GM12874 (cell line): ENCODE measurements at regions not wholly inside any gene's neighbourhood (a gene's known extent, or its start where the extent isn't known, plus 50 kb on each side); places are given as distances from the start of the nearest gene placed in this dataset.

Source experiments
- CTCF ChIP-seq: IDR thresholded peaks from 2 replicates; pipeline ENCODE4 v1.5.1; 2011; ENCODE audit warnings: low read depth, mild to moderate bottlenecking, control low read depth, low read length, moderate library complexity; ENCODE audit not compliant: insufficient read depth

- TF ChIP-seq CTCF: peak; percentile 74
Observed at GRCh38 chr5:34486160-34486848, 169.8 kb upstream of the RAI14 start.

GRCh38 chr5:34486849-34487158, 169.3 kb upstream of the RAI14 start:
- TF ChIP-seq CTCF: no peak

- TF ChIP-seq CTCF: no peak
Observed at GRCh38 chr5:34487159-34487879, 168.8 kb upstream of the RAI14 start.

- no peak for TF ChIP-seq CTCF
Observed at GRCh38 chr5:34487956-34488355, 168.2 kb upstream of the RAI14 start.

GRCh38 chr5:34488984-34489383, 167.1 kb upstream of the RAI14 start:
- TF ChIP-seq CTCF: no peak

GRCh38 chr5:34490506-34491250, 165.4 kb upstream of the RAI14 start:
- no peak for TF ChIP-seq CTCF

- TF ChIP-seq CTCF: no peak
Observed at GRCh38 chr5:34491251-34491620, 164.9 kb upstream of the RAI14 start.
